NCI-H446 treated with DMSO at 0.1 percent for 48 hours (cell line): ENCODE measurements at regions not wholly inside any gene's neighbourhood (a gene's known extent, or its start where the extent isn't known, plus 50 kb on each side); places are given as distances from the start of the nearest gene placed in this dataset.
"Not testable (repeated sequence)": the region's sequence is repeated elsewhere in the genome, so short reads cannot be mapped to it uniquely, and the experiment has no call there.

Experiments
- DNase-seq: peaks from one replicate; lab custom pipeline; 2025; lab: John Stamatoyannopoulos, UW

GRCh38 chrX:124181515-124181914, 150.9 kb upstream of the TEX13D start:
- DNase-seq: not testable (repeated sequence)

GRCh38 chrX:124190440-124190839, 142.0 kb upstream of the TEX13D start:
- no peak for DNase-seq

- DNase-seq: no peak
Measured at GRCh38 chrX:124194199-124194598, 138.3 kb upstream of the TEX13D start.

- DNase-seq: no peak
Measured at GRCh38 chrX:124194901-124195300, 137.6 kb upstream of the TEX13D start.

- DNase-seq: no peak
Measured at GRCh38 chrX:124203311-124203710, 129.1 kb upstream of the TEX13D start.

GRCh38 chrX:124208660-124209059, 123.8 kb upstream of the TEX13D start:
- no peak for DNase-seq

GRCh38 chrX:124209792-124210576, 122.5 kb upstream of the TEX13D start:
- no peak for DNase-seq

GRCh38 chrX:124211312-124211942, 121.0 kb upstream of the TEX13D start:
- DNase-seq: peak; percentile 14

GRCh38 chrX:124212622-124213021, 119.8 kb upstream of the TEX13D start:
- DNase-seq: no peak

GRCh38 chrX:124215786-124216185, 116.7 kb upstream of the TEX13D start:
- no peak for DNase-seq

GRCh38 chrX:124216396-124217115, 115.9 kb upstream of the TEX13D start:
- no peak for DNase-seq

- DNase-seq: no peak
Measured at GRCh38 chrX:124217304-124218251, 114.9 kb upstream of the TEX13D start.

GRCh38 chrX:124223524-124223923, 108.9 kb upstream of the TEX13D start:
- DNase-seq: no peak

- no peak for DNase-seq
Measured at GRCh38 chrX:124224528-124224927, 107.9 kb upstream of the TEX13D start.

- DNase-seq: no peak
Measured at GRCh38 chrX:124226129-124226528, 106.3 kb upstream of the TEX13D start.

GRCh38 chrX:124228849-124229248, 103.6 kb upstream of the TEX13D start:
- DNase-seq: no peak

GRCh38 chrX:124229374-124229773, 103.1 kb upstream of the TEX13D start:
- DNase-seq: no peak

GRCh38 chrX:124230655-124231450, 101.6 kb upstream of the TEX13D start:
- DNase-seq: no peak

- no peak for DNase-seq
Measured at GRCh38 chrX:124231451-124231759, 101.1 kb upstream of the TEX13D start.

GRCh38 chrX:124232523-124233201, 99.8 kb upstream of the TEX13D start:
- DNase-seq: no peak

GRCh38 chrX:124234348-124234747, 98.1 kb upstream of the TEX13D start:
- DNase-seq: no peak
